Activated CD8-positive, alpha-beta memory T cell treated with anti-CD3 and anti-CD28 coated beads, Interleukin-2, amount 50 U/mL, for 48 hours (primary cell): ENCODE measurements at regions not wholly inside any gene's neighbourhood (a gene's known extent, or its start where the extent isn't known, plus 50 kb on each side); places are given as distances from the start of the nearest gene placed in this dataset.
"Not testable (repeated sequence)": the region's sequence is repeated elsewhere in the genome, so short reads cannot be mapped to it uniquely, and the experiment has no call there.

Source experiments
- DNase-seq: peaks from one replicate; pipeline ENCODE4 v3.0.0-alpha.2; 2020

DNA sequence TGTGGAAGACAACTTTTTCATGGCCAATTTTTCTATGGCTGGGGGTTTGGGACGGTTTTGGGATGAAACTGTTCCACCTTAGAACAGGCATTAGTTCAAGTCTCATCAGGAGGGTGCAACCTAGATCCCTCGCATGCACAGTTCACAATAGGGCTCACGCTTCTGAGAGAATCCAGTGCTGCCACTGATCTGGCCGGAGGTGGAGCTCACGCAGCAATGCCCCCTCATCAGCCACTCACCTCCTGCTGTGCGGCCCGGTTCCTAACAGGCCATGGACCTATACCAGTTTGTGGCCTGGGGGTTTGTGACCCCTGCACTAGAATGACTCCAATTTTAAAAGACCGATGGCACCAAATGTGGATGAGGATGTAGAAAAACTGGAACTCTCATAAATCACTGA, 127.2 kb upstream of the IER5L start:
- DNase-seq = no peak

DNA sequence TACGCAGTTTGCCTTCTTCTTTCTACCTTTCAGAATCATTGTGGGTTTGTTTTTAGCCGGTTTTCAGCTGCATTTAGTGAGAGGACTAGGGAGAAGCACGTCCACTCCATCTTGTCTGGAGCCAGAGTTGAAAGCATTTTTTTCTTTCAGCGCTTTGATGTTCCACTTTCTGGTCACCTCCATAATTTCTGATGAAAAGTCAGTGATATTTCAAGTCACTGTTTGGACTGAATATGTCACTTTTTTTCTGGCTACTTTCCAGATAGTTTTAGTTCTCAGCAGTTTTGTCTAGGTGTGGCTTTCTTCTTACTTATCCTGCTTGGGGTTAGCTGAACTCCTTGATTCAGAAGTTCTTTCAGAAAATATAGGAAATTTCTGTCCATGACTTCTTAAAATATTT, 123.9 kb upstream of the IER5L start:
- no peak for DNase-seq

DNA sequence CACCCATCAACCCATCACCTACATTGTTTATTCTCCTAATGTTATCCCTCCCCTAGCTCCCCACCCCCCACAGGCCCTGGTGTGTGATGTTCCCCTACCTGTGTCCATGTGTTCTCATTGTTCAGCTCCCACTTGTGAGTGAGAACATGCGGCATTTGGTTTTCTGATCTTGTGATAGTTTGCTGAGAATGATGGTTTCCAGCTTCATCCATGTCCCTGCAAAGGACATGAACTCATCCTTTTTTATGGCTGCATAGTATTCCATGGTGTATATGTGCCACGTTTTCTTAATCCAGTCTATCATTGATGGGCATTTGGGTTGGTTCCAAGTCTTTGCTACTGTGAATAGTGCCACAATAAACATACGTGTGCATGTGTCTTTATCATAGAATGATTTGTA, 118.1 kb upstream of the IER5L start:
- DNase-seq = not testable (repeated sequence)

DNA sequence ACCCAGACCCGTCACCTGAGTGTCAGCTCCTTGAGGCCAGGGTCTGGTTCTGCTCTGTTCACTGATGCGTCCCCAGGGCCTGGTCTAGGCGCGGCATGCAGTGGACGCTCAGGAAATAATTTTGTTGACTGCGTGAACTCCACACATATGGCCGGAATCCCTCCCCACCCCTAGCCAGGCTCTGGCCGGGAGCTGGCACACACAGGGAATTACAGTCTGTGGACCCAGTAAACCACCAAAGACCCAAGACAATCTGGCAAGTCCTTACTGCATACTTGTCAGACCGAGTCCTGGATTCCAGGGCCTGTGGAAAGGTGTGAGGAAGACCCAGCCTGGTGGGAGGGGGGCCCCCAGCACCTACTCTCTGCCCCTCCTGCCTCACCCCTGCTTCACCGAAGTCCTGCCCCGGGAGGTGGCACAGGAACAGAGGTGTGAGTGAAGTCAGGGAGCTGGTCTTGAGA, 113.0 kb upstream of the IER5L start:
- peak; percentile 36 for DNase-seq

DNA sequence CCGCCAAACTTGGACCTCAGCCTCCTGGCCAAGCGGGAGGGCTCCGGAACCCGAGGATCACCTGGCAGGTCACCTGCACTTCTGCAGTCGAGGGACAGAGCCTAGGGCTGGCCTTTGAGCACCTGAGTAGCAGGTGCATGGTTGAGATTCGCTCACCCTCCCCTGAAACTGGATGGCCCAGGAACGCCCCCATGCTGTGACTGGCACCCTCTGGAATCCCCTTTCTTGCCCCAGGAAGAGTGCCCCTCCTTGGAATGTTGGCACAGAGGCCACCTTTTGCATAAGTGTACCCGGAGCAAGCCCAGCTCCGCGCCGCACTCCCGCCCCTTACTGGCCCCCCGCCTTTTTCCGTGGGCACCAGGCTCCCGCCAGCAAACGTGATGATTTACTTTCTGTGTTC, 112.5 kb upstream of the IER5L start:
- DNase-seq = peak; percentile 36

DNA sequence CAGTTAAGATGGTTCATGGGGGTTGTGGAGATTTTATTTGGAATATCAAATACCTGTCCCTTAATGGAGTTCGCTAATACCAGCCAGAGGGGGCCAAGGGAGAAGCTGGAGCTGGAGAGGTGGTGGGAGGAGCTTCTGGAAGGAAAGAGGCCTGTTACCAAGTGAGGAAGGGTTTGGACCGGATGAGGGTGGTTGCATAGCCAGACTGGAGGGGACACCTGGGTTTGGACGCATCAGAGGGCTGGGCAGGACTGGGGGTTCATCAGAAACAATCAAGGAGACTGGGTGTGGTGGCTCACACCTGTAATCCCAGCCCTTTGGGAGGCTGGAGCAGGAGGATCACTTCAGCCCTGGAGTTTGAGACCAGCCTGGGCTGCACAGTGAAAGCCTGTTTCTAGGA, 111.8 kb upstream of the IER5L start:
- no peak for DNase-seq

DNA sequence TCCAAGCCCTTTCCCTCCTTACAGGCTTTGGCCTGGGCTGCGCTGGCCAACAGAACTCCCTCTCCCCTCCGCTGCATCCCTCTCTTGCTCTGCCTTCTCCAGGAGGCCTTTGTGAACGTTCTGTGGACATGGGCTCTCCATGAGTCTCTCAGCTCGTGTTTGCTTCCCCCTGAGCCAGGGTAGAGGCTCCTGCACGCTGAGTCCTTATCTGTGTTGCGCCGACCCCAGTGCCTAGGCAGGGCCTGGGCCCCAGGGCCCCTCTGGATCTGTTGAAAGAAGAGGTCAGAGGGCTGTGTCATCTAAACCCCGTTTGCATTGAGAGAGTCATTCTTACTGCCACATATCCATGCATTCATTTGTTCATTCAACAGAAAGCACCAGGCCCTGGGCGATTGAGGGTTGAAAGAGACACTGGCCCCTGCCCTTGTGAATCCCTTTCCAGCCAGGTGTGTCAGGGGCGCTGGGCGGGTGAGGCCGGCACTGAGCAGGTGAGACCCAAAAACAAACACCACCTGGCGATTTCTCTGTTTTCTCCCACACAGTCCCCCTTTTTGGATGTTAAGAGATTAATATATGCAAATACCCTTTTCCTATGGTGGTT, 111.2 kb upstream of the IER5L start:
- peak; percentile 25 for DNase-seq

DNA sequence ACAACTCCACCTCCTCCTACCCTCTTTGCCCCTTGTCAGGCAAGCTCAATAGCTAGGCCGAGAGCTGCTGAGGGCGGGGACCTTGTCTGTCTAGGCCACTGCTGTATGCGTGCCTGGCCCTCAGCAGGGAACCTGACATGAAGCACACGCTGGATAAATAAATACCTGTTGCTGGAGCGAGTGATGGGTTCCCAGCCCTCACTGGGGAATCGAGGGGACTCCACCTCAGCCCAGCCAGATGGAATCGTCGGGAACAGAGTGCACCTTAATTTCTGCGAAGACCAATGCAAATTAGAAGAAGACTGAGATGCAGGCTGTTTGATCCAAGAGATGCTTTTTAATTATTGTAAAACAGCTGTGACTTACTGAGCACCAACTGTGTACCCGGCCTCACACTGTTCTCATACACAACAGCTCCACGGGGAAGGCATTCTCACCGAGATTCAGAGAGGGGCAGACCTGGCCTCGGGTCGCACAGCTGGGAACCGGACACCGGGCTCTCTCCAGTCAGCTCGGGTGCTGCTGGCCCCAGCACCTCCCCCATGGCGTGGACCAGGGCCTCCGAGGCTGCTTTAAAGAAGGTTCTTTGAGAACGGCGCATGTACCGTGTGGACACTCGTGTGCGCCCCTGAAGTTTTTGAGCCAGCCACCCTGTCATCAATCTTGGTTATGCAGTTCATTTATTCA, 109.7 kb upstream of the IER5L start:
- peak; percentile 23 for DNase-seq

DNA sequence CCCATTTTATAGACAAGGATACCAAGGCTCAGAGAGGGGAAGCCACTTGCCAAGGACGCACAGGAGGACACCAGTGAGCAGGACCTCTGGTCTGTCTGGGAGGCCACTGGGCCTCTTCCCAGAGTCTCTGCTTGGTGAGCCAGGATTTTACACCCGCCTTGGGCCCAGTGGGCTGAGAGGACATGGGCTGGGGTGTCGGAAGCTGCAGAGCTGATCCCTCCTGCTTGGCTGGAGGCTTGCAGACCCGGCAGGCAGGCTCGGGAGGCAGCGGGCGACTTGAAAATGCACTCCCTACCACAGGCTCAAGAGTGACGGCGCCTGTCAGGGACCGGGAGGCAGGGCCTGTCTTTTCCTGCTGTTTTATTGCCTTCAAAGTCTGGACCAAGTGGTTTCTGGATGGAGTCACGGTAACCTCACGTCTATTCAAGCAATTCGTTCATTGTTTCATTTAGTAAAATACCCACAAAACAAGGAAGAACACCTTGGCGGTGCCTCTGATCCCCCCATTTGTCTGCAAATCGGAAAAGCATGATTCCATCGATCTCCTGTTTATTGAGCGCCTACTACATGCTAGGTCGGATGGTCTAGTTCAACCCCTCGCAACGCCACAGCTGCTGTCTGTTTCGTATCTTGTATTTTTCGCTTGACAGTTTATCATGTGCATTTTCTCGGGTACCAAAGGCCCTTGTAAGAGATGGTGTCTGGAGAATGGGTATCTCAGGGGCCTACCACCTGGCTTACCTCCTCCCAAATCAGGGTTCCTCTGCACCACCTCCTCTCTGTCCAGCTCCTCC, 108.1 kb upstream of the IER5L start:
- peak; percentile 42 for DNase-seq

DNA sequence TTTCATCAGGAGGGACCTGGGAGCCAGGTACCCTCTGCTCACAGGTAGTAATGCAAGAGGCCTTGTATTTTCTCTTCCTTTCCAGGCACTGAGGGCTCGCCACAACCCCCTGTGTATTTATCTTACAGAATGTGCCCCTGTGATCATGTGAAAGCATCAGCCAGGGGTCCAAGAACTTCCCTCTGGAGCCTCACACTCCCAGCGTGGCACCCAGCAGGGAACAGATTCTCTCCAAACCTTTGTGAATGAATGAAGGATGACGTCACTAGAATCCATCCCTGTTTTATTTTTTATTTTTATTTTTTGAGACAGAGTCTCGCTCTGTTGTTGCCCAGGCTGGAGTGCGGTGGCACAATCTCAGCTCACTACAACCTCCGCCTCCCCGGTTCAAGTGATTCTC, 107.3 kb upstream of the IER5L start:
- DNase-seq = no peak

DNA sequence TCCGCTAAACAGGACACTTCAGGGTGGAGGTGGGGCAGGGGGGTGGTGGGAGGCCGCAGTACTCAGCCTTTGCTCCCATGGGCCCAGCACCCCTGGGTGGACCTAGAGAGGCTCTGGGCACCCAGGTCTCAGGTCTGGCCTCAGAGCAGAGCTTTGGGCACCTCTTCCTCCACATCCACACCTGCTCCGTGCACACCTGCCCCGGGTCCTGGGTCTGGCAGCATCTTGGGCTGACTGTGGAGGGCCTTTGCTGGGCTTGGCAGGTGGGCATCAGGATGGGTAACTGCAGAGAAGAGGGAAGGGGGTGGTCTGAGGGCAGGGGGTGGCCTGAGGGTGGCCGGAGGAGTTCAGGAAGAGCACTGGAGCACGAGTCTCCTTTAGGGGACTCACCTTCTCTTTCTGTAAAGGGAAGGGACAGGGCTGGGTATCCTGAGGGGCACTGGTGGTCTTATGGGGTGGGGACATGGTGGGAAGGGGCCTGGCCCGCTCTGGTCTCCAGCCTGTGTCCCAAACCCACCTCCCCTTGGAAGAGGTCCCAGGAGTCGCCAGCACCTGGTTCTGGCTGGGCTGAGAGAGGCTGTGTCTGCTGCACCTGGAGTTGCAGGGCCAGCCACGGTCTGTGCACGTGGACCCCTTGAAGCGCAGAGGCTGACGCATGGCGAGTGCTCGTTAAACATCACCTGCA, 106.7 kb upstream of the IER5L start:
- DNase-seq = peak; percentile 44

DNA sequence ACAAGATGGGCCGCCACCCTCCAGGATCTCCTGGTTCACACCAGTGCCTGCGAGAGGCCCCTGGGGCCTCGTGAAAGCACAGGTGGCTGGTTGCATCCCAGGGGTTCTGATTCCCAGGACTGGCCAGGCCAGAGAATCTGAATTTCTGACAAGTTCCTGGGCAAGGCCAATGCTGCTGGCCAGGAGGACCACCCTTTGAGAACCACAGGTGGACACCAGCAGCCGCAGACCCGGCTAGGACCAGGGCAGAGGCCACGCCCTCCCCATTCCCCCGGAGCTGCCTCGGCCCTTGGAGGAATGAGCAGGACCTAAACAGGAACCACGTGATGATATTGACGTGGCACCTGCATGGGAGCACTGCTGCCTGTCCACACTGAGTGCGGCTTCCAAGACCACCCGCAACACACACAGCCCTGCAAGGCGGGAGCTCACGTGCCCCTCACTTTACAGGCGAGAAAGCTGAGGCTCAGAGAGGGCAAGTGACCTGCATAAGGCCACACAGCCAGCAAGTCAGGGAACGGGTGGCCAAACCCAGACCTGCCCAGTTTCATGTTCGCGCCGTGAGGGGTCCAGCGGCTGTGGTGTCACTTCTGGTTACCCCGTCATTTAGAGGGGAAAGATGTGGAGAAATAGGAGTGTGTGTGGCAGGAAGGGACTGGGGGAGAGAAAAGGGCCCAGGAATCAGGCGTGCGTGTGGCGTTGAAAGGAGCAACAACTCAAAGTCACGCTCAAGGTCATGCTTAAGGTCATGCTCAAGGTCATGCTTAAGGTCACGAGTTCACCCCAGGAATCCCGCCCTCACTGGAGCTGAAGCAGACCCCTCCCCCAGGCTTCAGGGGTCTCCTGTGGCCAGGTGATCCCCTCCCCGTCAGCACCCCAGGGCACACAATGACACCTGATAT, 105.9 kb upstream of the IER5L start:
- DNase-seq = peak; percentile 45

DNA sequence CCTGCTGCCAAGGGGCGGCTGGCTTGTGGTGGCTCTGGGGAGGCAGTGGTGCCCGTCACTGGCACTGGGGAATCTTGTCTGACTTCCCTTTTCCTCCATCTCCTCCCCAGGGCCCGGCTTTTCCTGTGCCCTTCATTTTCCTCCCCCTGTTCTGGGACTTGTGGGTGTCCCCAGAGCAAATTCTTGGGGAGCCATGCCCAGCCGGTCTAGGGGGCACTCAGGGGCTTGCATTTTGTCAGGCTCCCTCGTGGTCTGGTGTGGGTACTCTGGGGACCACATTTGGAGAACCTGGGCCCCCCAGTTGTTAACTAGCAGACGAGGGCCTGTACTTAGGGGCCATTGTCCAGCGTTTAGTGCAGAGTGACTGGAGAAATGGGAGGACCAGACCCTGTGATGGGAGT, 105.2 kb upstream of the IER5L start:
- DNase-seq = peak; percentile 29

DNA sequence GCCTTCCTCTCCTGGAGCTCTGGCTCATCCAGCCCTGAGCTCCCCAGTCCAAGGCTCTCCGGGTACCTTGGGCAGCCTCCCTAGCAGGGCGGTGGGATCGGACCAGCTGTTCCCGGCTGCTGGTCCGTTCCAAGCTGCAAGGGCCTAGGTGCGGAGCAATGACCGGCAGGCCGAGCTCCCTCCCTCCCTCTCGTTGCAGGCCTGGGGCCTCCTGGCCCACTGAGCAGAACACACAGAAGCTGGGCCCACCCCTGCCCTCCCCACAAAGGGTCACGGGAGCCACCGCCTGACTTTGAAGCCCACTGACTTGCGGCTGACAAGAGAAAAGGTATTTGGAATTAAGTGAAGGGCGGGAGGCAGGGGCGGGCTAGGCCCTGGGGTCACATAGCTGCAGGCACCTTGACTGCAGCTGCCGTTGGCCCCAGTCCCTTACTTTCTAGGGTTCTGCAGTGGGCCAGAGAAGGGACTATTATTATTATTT, 104.7 kb upstream of the IER5L start:
- DNase-seq = peak; percentile 34

DNA sequence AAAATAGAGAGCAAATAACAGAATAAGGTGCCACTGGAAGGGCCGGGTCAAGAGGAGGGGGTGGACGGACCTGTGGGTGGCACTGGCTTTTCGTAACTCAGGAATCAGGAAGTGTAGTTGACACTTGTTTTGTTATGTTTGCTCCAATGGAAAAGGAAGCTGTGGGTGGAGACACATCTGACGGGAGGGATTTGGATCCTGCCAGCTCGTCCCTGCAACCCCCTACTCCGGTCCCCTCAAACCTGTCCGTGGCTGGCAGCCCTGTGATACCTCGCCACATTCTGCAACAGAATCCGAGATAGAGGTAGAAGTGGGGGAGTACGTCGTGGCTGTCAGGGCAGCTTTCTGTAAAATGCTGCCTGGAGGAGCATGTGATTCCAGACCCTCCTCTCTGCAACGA, 104.2 kb upstream of the IER5L start:
- peak; percentile 28 for DNase-seq

DNA sequence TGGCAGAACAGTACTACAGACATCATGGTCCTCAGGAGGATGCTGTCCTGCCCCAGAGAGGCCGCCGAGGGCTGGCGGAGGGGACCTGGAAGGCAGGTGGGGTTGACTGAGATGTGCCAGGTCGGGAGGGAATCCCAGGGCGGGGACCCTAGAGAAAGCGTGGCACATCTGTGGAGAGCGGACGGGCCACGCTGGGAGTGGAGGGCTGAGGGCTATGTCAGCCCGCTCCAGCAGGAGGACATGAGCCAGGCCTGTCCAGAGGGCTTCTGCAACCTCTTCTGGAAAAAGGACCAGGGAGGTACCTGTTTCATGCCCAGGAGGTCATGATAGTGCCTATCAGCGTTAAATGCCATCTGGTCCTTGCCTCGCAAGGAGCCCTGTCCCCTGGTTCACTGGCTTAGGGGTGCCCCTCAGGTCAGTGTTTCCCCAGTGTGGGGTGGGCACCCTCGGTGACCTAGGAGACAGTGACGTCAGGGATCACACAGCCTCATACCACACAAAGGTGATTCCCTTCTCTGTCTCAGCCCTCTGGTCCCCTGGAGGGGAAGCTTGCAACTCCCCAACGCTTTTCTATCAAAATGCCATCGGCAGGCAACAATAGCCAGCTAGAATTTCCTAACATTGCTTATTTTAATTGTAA, 103.6 kb upstream of the IER5L start:
- peak; percentile 44 for DNase-seq

DNA sequence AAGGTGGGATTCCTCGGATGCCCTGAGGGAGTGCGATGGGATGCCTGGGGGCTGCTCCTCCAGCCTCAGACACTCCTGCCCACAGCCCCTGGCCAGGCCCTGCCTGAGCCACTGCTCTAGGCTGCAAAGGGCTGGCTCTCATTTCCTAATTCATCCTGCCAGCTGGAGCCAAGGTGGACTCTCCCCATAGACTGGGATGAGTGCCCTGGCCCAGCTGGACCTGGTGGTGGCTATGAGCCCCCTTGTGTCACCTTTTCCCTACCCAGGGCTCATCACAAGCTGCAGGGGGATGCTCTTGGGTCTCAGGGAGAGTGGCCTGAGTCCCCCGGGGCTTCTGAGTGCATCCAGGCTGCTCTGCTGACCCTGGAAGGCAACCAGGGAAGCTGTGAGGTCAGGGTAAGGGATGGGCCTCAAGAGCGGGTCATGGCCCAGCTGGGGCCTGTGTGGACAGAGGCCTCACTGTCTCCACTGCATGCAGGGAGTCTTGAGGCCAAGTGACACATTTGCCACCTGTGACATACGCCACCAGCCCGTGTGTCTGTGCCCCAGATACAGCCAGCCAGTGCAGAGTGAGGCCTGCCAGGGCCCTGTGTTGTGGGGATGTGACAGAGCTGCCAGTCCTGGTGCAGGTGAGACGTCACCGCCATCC, 102.7 kb upstream of the IER5L start:
- peak; percentile 36 for DNase-seq

DNA sequence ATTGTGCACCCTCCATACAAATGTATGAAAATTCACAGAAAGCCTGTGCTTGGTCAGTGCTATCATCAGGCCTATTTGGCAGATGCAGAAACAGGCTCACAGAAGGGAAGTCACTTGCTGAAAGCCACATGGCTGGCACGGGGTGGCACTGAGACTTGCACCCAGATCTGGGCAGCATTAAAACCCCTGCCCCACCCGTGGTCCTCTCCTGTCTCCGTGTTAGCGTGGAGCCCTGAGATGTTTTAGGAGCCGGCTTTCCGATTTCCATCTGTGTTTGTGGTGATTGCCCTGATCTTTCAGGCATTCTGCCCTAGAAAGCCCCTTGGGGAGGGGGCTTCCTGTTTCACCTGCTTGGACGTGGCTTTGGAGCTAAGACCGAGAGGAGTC, 102.2 kb upstream of the IER5L start:
- DNase-seq = no peak

DNA sequence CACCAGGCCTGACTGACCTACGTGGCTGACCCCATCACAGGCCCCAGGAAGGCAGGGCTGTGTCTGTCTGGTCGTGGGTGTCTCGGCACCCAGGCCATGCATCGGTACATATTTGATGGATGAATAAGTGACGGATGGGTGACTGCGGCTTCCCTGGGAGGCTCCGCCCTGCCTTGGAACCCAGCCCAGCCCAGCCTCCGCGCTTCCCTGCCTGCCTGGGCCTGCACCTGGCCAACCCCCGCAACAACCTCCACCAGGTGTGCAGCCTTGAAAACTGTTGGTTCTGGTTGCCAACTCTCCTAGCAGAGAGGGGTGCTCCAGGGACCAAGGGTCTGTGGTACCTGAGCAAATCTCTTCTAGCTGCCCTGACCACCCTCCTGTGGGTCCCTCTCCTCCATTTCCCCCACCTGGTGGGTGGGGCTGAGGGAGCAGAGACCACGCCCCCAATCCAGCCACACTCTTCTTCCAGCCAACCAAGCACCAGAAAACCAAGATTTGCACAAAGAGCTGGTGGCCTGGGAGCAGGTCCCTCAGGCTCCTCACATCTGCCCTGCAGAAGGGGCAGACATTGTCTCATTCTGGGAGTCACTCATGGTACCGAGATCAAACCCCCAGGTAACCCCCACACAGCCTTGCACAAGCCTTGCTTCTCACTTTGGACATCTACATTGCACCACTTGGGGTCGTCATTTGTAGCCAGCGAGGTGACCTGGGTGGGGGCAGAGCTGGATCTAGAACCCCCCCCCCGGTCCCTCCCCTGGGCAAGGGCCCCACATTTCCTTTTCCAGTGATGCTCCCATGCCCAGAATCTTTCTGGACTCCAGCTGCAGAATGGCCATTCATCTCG, 100.6 kb upstream of the IER5L start:
- peak; percentile 44 for DNase-seq
